ENCODE measurements at regions not wholly inside any gene's neighbourhood (a gene's known extent, or its start where the extent isn't known, plus 50 kb on each side); places are given as distances from the start of the nearest gene placed in this dataset.
"Not testable (repeated sequence)": the region's sequence is repeated elsewhere in the genome, so short reads cannot be mapped to it uniquely, and the experiment has no call there.

GRCh38 chr11:7143908-7144307 is 55.1 kb downstream of the RBMXL2 start:
- DNase-seq (ENCODE audit: low read depth) = peak; percentile 9

- DNase-seq (ENCODE audit: low read depth) = not testable (repeated sequence)
These were observed 61.3 kb downstream of the RBMXL2 start for GRCh38 chr11:7150104-7150503.

DNA sequence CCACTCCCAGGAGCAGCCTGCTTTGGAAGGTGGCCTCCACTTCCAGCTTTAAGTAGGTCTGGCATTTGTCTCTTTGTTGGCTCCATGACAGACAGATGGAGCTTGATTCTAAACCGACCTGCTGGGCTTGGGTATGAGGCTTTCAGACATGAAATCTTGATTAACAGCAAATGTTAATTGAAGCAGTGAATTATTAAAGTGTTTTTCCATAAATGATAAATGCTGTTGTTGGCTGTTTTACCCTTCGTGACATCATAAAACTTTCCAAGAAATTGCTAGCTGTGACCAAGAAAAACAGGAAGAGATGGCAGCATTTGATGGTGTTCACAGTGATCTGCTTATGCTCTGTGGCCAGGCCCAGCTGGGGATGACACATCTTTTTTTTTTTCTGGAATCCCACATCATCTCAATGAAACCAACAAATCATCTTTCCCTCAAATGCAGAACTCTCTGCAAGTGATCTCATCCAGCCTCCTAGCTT is 66.1 kb downstream of the RBMXL2 start:
- peak; percentile 62 for DNase-seq (ENCODE audit: low read depth)

DNA sequence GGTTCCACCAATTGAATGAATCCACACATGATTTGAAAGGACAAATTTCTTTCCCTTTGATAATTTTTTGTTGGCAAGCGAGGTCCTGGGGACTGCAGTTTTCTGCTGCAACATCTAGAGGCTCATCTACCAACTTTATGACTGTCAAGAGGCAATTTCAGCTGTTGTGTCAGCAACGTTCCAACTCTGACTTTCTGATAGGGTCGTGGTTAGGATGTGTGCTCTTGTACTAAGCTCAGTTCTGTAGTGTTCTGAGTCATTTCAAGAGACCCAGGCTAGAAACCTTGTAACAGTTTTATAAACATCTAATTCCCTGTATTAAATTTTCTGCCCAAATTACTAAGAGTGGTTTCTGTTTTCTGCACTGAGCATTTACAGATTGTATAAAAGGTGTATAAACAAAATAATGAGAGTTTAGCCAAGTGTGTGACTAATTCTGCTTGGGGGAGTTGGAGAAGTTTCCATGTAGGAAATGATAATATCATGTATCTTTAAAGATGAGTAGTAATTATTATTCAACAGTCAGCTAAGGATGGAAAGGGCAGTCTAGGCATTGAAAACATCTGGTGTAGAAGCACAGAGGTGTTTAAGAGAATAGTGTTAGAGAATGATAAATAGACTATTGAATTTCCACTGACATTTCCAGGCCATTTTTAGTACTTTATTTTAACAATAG is 72.2 kb downstream of the RBMXL2 start:
- no peak for DNase-seq (ENCODE audit: low read depth)

- DNase-seq (ENCODE audit: low read depth) = no peak
These were observed 77.1 kb downstream of the RBMXL2 start for GRCh38 chr11:7165911-7166310.

DNA sequence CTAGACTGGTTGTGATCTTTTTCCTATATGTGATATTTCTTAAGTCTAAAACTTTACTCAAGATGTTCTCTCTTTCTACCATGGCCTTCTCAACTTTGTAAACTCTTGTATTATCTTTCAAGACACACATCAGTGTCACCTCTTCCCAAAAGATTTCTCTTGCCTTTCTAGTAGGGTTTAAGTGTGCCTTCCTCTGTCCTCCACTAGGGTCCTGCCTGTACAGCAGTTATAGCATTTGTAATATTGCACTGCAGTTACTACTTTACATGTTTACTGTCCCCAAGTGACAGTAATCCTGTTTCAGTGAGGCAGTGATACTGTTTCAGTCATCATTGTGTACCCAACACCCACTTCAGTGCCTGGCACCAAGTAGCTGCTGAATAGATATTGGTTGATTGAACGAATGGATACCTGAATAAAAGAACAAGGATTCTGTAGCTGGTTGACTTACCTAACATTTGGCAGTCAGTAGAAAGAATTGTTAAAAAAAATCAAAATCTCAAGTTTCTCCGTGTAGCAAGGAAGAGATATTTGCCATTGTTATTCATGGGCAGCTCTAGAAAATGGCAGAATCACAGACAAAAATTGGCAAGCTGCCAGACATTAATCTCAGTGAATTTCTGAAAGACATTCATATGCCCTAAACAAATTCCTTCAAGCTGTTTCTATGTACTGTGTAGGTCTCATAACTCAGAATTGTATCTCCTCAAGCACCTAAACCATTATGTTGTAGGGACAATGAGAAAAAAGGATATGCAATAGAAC is 79.4 kb downstream of the RBMXL2 start:
- no peak for DNase-seq (ENCODE audit: low read depth)

- DNase-seq (ENCODE audit: low read depth) = no peak
These were observed 79.9 kb downstream of the RBMXL2 start for GRCh38 chr11:7168741-7168990.

DNA sequence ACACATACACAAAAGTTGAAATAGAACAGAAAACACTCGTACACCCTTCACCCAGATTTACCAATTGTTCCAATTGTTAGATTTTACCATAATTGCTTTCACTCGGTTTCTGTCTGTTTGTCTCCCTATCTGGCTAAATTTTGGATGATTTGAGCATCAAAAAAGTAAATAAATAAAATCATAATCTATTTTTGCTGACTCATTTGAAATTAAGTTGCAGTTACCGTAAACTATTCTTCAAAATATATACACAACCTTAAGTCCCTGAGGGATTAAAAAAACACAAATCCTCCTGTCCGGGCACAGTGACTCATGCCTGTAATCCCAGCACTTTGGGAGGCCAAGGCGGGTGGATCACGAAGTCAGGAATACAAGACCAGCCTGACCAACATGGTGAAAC is 81.3 kb upstream of the SYT9 start:
- peak; percentile 23 for DNase-seq (ENCODE audit: low read depth)

GRCh38 chr11:7175007-7175406 is 76.7 kb upstream of the SYT9 start:
- DNase-seq (ENCODE audit: low read depth) = no peak

GRCh38 chr11:7186190-7186589 is 65.5 kb upstream of the SYT9 start:
- DNase-seq (ENCODE audit: low read depth) = peak; percentile 24

GRCh38 chr11:7186676-7187075 is 65.0 kb upstream of the SYT9 start:
- DNase-seq (ENCODE audit: low read depth) = no peak

DNA sequence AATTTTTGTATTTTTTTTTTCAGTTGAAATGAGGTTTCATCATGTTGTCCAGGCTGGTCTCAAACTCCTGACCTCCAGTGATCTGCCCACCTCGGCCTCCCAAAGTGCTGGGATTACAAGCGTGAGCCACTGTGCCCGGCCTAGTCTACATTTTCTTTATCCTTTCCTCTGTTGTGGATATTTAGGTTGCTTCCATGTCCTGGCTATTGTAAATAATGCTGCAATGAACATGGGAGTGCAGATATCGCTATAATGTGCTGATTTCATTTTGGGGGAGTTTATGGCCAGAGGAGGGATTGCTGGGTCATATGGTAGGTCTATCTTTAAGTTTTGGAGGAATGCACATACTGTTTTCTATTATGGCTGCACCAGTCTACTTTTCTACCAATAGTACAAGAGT is 58.9 kb upstream of the SYT9 start:
- not testable (repeated sequence) for DNase-seq (ENCODE audit: low read depth)

DNA sequence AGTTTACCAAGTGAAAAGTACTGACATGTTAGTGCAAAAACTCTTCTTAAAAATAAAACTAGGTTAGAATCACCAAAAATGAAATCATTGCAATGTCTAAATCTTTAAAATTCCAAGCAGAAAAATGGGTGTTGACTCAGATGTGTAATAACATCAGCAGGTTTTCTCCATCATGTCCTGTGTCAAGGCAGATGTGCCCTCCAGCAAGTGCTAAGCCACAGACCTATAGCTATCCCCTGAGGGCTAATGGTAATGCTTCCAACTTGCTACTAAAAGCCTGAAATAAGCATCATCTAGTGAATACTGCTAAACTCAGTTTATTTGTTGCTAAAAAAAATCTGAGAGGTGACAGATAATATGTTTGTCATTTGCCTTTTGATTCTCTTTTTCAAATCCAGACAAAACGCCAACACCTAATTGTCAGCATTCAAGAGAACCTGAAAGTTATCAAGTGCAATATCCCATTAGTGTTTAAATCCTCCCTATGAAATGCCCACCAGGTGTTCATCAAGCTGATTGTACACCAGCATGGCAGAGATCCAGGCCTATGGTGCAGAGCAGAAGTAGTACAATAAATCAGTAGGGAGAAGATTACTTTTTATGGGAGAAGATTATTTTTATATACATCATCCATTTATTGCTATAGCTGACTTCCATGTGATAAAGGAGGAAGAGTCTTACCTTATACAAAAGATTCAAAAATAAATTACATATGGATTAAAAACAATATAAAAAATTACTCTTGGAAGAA is 55.1 kb upstream of the SYT9 start:
- DNase-seq (ENCODE audit: low read depth) = no peak

DNA sequence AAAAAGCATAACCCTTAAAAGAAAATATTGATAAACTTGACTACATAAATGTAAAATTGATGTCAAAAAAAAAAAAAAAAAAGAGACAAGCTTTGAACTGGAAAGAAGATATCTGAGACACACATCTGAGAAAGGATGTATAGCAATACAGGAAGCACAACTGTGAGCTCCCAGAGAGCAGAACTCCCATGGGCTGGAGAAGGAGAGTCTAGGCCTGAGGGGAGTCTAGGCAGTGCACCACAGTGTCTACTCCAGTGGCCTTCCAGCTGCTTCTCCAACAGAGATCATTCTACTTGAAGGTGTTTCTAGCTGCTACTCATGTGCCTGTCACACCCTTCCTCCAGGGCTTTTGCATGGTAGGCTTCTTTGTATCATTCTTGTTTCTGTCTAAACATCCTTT is 54.2 kb upstream of the SYT9 start:
- no peak for DNase-seq (ENCODE audit: low read depth)

All from HT1080 (cell line).